Lower leg skin (tissue), 3 donors: ENCODE measurements at regions not wholly inside any gene's neighbourhood (a gene's known extent, or its start where the extent isn't known, plus 50 kb on each side); places are given as distances from the start of the nearest gene placed in this dataset.

Experiments used
- POLR2A ChIP-seq, 2 donors: fragments of 450-650 bp; IDR thresholded peaks; one replicate each; pipeline ENCODE4 v1.6.1; 2016 to 2017; ENCODE audit warnings: antibody characterized with exemption in 2 of 2, mild to moderate bottlenecking in 1 of 2, moderate library complexity in 1 of 2
- TF ChIP-seq, protein P1 (sequence below), 3 donors: fragments of 450-650 bp; IDR thresholded peaks; one replicate each; pipeline ENCODE4 v1.5.1; 2016; ENCODE audit warnings: antibody characterized with exemption in 3 of 3, mild to moderate bottlenecking in 3 of 3, moderate library complexity in 2 of 3

DNA sequence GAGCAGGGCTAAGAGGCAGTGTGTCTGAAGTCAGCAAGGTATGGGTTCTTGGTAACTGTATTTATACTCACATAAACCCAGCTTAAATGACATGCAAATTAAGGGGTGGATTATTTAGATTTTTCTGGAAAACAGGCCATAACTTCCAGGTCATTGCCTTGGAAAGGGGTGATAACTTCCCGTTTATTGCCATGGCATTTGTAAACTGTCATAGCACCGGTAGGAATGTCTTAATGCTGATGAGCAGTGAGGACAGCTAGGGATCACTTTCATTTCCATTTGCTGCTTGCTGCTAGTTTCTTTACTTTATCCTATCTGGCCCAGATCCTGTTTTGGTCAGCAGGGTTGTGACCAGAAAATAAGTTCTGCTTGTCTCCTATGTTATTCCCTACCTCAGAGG, 1336.7 kb downstream of the CDH11 start:
- TF ChIP-seq, protein P1, sequence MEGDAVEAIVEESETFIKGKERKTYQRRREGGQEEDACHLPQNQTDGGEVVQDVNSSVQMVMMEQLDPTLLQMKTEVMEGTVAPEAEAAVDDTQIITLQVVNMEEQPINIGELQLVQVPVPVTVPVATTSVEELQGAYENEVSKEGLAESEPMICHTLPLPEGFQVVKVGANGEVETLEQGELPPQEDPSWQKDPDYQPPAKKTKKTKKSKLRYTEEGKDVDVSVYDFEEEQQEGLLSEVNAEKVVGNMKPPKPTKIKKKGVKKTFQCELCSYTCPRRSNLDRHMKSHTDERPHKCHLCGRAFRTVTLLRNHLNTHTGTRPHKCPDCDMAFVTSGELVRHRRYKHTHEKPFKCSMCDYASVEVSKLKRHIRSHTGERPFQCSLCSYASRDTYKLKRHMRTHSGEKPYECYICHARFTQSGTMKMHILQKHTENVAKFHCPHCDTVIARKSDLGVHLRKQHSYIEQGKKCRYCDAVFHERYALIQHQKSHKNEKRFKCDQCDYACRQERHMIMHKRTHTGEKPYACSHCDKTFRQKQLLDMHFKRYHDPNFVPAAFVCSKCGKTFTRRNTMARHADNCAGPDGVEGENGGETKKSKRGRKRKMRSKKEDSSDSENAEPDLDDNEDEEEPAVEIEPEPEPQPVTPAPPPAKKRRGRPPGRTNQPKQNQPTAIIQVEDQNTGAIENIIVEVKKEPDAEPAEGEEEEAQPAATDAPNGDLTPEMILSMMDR (IDR thresholded peaks at IDR 0.05) = no peak
- no peak for TF ChIP-seq POLR2A (IDR thresholded peaks at IDR 0.05)
